Activated CD8-positive, alpha-beta T cell treated with anti-CD3 and anti-CD28 coated beads for 36 hours (primary cell): ENCODE measurements at regions not wholly inside any gene's neighbourhood (a gene's known extent, or its start where the extent isn't known, plus 50 kb on each side); places are given as distances from the start of the nearest gene placed in this dataset.

ENCODE experiments used
- ATAC-seq: fragments of 200-7000 bp; cut with Tn5 transposase; one replicate; pipeline ENCODE4 v1.10.0; 2021; ENCODE audit warnings: mild to moderate bottlenecking, moderate library complexity
- CTCF ChIA-PET: fragments of 350-600 bp; sonication (Branson Sonifier 250); formaldehyde crosslinking; loops from one replicate; lab custom pipeline; 2021; ENCODE audit warnings: antibody characterized with exemption; lab: Charles Lee
- POLR2A ChIA-PET: fragments of 350-600 bp; sonication (Branson Sonifier 250); formaldehyde crosslinking; loops from one replicate; lab custom pipeline; 2021; ENCODE audit warnings: antibody characterized with exemption; lab: Charles Lee
- DNase-seq: peaks from one replicate; pipeline ENCODE4 v3.0.0-alpha.2; 2020
- H3K27ac Mint-ChIP-seq: one replicate; pipeline ENCODE4 v1.8.0; 2021; ENCODE audit warnings: mild to moderate bottlenecking, mixed read lengths
- H3K27me3 Mint-ChIP-seq: one replicate; pipeline ENCODE4 v1.8.0; 2021; ENCODE audit warnings: mixed read lengths
- H3K36me3 Mint-ChIP-seq: one replicate; pipeline ENCODE4 v1.8.0; 2021; ENCODE audit warnings: low read depth, mixed read lengths
- H3K4me1 Mint-ChIP-seq: one replicate; pipeline ENCODE4 v1.8.0; 2021; ENCODE audit warnings: low read depth, mixed read lengths
- H3K4me3 Mint-ChIP-seq: one replicate; pipeline ENCODE4 v1.8.0; 2021; ENCODE audit warnings: mild to moderate bottlenecking, moderate library complexity, mixed read lengths
- H3K9me3 Mint-ChIP-seq: one replicate; pipeline ENCODE4 v1.8.0; 2021; ENCODE audit warnings: mixed read lengths
- CTCF ChIP-seq: fragments of 200-600 bp; IDR thresholded peaks from one replicate; pipeline ENCODE4 v1.8.0; 2022; ENCODE audit warnings: antibody characterized with exemption, mild to moderate bottlenecking
- intact Hi-C: fragments of 100-400 bp; cut with micrococcal nuclease; formaldehyde crosslinking; loops from one replicate; pipeline ENCODE4 v1.10.0; 2022

- Mint-ChIP-seq H3K4me1 (peaks cover 9% of the 10 kb centered on the region), H3K36me3 (no peaks in the 10 kb centered on the region), H3K27ac (no peak overlapping the region), H3K4me3 (no peak overlapping the region), H3K27me3 (peaks cover 7% of the 10 kb centered on the region), H3K9me3 (no peaks in the 10 kb centered on the region)
- ATAC-seq (no peak), DNase-seq (peak; percentile 15)
- CTCF ChIA-PET: no interaction called here
- intact Hi-C loops: no loop called here
- POLR2A ChIA-PET: no interaction called here
- TF ChIP-seq CTCF: no peak
Observed at GRCh38 chr7:90111-91063, 102.0 kb upstream of the FAM20C start.

GRCh38 chr7:91396-92175 is 100.8 kb upstream of the FAM20C start:
- H3K27ac Mint-ChIP-seq: no peak overlapping the region
- peaks cover 10% of the 10 kb centered on the region for H3K27me3 Mint-ChIP-seq
- POLR2A ChIA-PET: no interaction called here
- ATAC-seq: no peak
- H3K4me3 Mint-ChIP-seq: no peak overlapping the region
- TF ChIP-seq CTCF: no peak
- no peaks in the 10 kb centered on the region for H3K9me3 Mint-ChIP-seq
- H3K36me3 Mint-ChIP-seq: no peaks in the 10 kb centered on the region
- intact Hi-C loops: no loop called here
- CTCF ChIA-PET: no interaction called here
- peaks cover 9% of the 10 kb centered on the region for H3K4me1 Mint-ChIP-seq
- DNase-seq: no peak

- TF ChIP-seq CTCF: no peak
- Mint-ChIP-seq H3K9me3 (peaks cover under 1% of the 10 kb centered on the region), H3K4me1 (peaks cover 9% of the 10 kb centered on the region), H3K4me3 (no peak overlapping the region), H3K36me3 (no peaks in the 10 kb centered on the region), H3K27me3 (peaks cover 10% of the 10 kb centered on the region), H3K27ac (no peak overlapping the region)
- ChIA-PET CTCF (no interaction called here), POLR2A (no interaction called here)
- intact Hi-C loops: no loop called here
- DNase-seq (no peak), ATAC-seq (no peak)
Observed at GRCh38 chr7:92231-92674, 100.1 kb upstream of the FAM20C start.

- no peaks in the 10 kb centered on the region for H3K36me3 Mint-ChIP-seq
- H3K27me3 Mint-ChIP-seq: peaks cover 10% of the 10 kb centered on the region
- peaks cover 3% of the 10 kb centered on the region for H3K9me3 Mint-ChIP-seq
- peaks cover 9% of the 10 kb centered on the region for H3K4me1 Mint-ChIP-seq
- H3K27ac Mint-ChIP-seq: no peak overlapping the region
- H3K4me3 Mint-ChIP-seq: no peak overlapping the region
- POLR2A ChIA-PET: no interaction called here
- ATAC-seq: no peak
- TF ChIP-seq CTCF: no peak
- CTCF ChIA-PET: no interaction called here
- DNase-seq: no peak
- intact Hi-C loops: no loop called here
Observed at GRCh38 chr7:92888-93672, 99.3 kb upstream of the FAM20C start.
